HAP-1 (cell line): ENCODE measurements at regions not wholly inside any gene's neighbourhood (a gene's known extent, or its start where the extent isn't known, plus 50 kb on each side); places are given as distances from the start of the nearest gene placed in this dataset.

Experiments
- DNase-seq, 2 experiments: peaks; one replicate each; pipeline ENCODE4 v3.0.0-alpha.2; 2016 to 2020; ENCODE audit warnings: low spot score in 2 of 2
- H3K27me3 ChIP-seq: fragments of 250-450 bp; sonication (Bioruptor Pico); 2 replicates; pipeline ENCODE4 v1.5.1; 2020; ENCODE audit warnings: low read depth, mild to moderate bottlenecking, moderate library complexity
- H3K36me3 ChIP-seq: fragments of 250-450 bp; sonication (Bioruptor Pico); replicated peaks from 2 replicates; pipeline ENCODE4 v1.5.1; 2020; ENCODE audit warnings: mild to moderate bottlenecking
- H3K4me1 ChIP-seq: fragments of 250-450 bp; sonication (Bioruptor Pico); 2 replicates; pipeline ENCODE4 v1.5.1; 2020; ENCODE audit warnings: mild to moderate bottlenecking
- H3K4me3 ChIP-seq: fragments of 250-450 bp; sonication (Bioruptor Pico); 2 replicates; pipeline ENCODE4 v1.5.1; 2020; ENCODE audit warnings: mild to moderate bottlenecking, moderate library complexity
- H3K9me3 ChIP-seq: fragments of 250-450 bp; sonication (Bioruptor Pico); 2 replicates; pipeline ENCODE4 v1.5.1; 2020; ENCODE audit warnings: mild to moderate bottlenecking, moderate library complexity
- in situ Hi-C: fragments of 300-500 bp; cut with MboI; formaldehyde crosslinking; loops from 3 replicates; pipeline ENCODE4 v1.14.3; 2020; ENCODE audit warnings: low sequenced_read_pairs, inconsistent platforms, mixed read lengths

GRCh38 chr12:69061574-69061973, 128.6 kb upstream of the CPM start:
- no peaks in the 10 kb centered on the region; the same call in none of the 2 replicates for H3K4me1 ChIP-seq
- in situ Hi-C loops: no loop called here

GRCh38 chr12:69062621-69063237, 129.8 kb upstream of the CPM start:
- H3K36me3 ChIP-seq: no peaks in the 10 kb centered on the region
- no peaks in the 10 kb centered on the region for H3K9me3 ChIP-seq
- no peak for DNase-seq
- peaks cover 5% of the 10 kb centered on the region for H3K4me1 ChIP-seq
- H3K27me3 ChIP-seq: no peaks in the 10 kb centered on the region
- in situ Hi-C loops: no loop called here
- no peak overlapping the region for H3K4me3 ChIP-seq

More at GRCh38 chr12:69061574-69061973, 128.6 kb upstream of the CPM start:
- no peak overlapping the region for H3K4me3 ChIP-seq
- no peaks in the 10 kb centered on the region for H3K27me3 ChIP-seq
- DNase-seq: no peak
- no peaks in the 10 kb centered on the region for H3K9me3 ChIP-seq
- H3K36me3 ChIP-seq: no peaks in the 10 kb centered on the region

GRCh38 chr12:69064734-69065443, 131.9 kb upstream of the CPM start:
- Histone ChIP-seq H3K9me3 (no peaks in the 10 kb centered on the region), H3K27me3 (no peaks in the 10 kb centered on the region), H3K4me3 (no peak overlapping the region), H3K36me3 (no peaks in the 10 kb centered on the region), H3K4me1 (peaks cover 13% of the 10 kb centered on the region)
- in situ Hi-C loops: no loop called here
- no peak for DNase-seq

GRCh38 chr12:69065775-69066174, 132.8 kb upstream of the CPM start:
- no peak overlapping the region for H3K4me3 ChIP-seq
- in situ Hi-C loops: no loop called here
- H3K4me1 ChIP-seq: peaks cover 13% of the 10 kb centered on the region
- no peaks in the 10 kb centered on the region for H3K27me3 ChIP-seq
- no peak for DNase-seq
- no peaks in the 10 kb centered on the region for H3K36me3 ChIP-seq
- H3K9me3 ChIP-seq: no peaks in the 10 kb centered on the region

- Histone ChIP-seq H3K4me1 (peaks cover 13% of the 10 kb centered on the region), H3K27me3 (no peaks in the 10 kb centered on the region), H3K9me3 (no peaks in the 10 kb centered on the region), H3K4me3 (no peak overlapping the region), H3K36me3 (no peaks in the 10 kb centered on the region)
- in situ Hi-C loops: no loop called here
- DNase-seq: no peak
Observed at GRCh38 chr12:69066492-69067373, 133.8 kb upstream of the CPM start.

- DNase-seq: peak in 1 of 2 experiments; percentile 35
- in situ Hi-C loops: no loop called here
- H3K9me3 ChIP-seq: no peaks in the 10 kb centered on the region
- peaks cover 13% of the 10 kb centered on the region for H3K4me1 ChIP-seq
- no peak overlapping the region for H3K4me3 ChIP-seq
- H3K27me3 ChIP-seq: no peaks in the 10 kb centered on the region
- H3K36me3 ChIP-seq: no peaks in the 10 kb centered on the region
Observed at GRCh38 chr12:69067713-69068112, 134.7 kb upstream of the CPM start.

GRCh38 chr12:69068448-69068847, 135.5 kb upstream of the CPM start:
- in situ Hi-C loops: no loop called here
- Histone ChIP-seq H3K4me1 (peaks cover 13% of the 10 kb centered on the region), H3K27me3 (no peaks in the 10 kb centered on the region), H3K9me3 (no peaks in the 10 kb centered on the region), H3K4me3 (no peak overlapping the region), H3K36me3 (no peaks in the 10 kb centered on the region)
- no peak for DNase-seq

- Histone ChIP-seq H3K9me3 (no peaks in the 10 kb centered on the region), H3K4me3 (no peak overlapping the region), H3K27me3 (no peaks in the 10 kb centered on the region), H3K36me3 (no peaks in the 10 kb centered on the region), H3K4me1 (peaks cover 13% of the 10 kb centered on the region)
- DNase-seq: no peak
- in situ Hi-C loops: no loop called here
Observed at GRCh38 chr12:69069479-69069878, 136.5 kb upstream of the CPM start.

- Histone ChIP-seq H3K36me3 (no peaks in the 10 kb centered on the region), H3K4me3 (no peak overlapping the region), H3K4me1 (peaks cover 13% of the 10 kb centered on the region), H3K27me3 (no peaks in the 10 kb centered on the region), H3K9me3 (no peaks in the 10 kb centered on the region)
- in situ Hi-C loops: loop anchor here (10.0 kb wide), 1 partner anchor 206 kb away; no protein-coding TSS in a partner anchor
- DNase-seq: peak; percentile 45 to 79
Observed at GRCh38 chr12:69070319-69071090, 137.5 kb upstream of the CPM start.

- Histone ChIP-seq H3K27me3 (no peaks in the 10 kb centered on the region), H3K9me3 (no peaks in the 10 kb centered on the region), H3K36me3 (no peaks in the 10 kb centered on the region), H3K4me1 (peaks cover 13% of the 10 kb centered on the region), H3K4me3 (no peak overlapping the region)
- DNase-seq: no peak
- in situ Hi-C loops: loop anchor here (10.0 kb wide), 1 partner anchor 206 kb away; no protein-coding TSS in a partner anchor
Observed at GRCh38 chr12:69071091-69071370, 138.1 kb upstream of the CPM start.

- Histone ChIP-seq H3K36me3 (no peaks in the 10 kb centered on the region), H3K4me1 (peaks cover 5% of the 10 kb centered on the region), H3K27me3 (no peaks in the 10 kb centered on the region), H3K9me3 (no peaks in the 10 kb centered on the region), H3K4me3 (no peak overlapping the region)
- no peak for DNase-seq
- in situ Hi-C loops: loop anchor here (10.0 kb wide), 1 partner anchor 208 kb away; no protein-coding TSS in a partner anchor
Observed at GRCh38 chr12:69073035-69073434, 140.1 kb upstream of the CPM start.

- in situ Hi-C loops: loop anchor here (10.0 kb wide), 1 partner anchor 210 kb away; no protein-coding TSS in a partner anchor
- Histone ChIP-seq H3K9me3 (no peaks in the 10 kb centered on the region), H3K4me1 (no peaks in the 10 kb centered on the region), H3K36me3 (no peaks in the 10 kb centered on the region), H3K4me3 (no peak overlapping the region), H3K27me3 (no peaks in the 10 kb centered on the region)
- DNase-seq: no peak
Observed at GRCh38 chr12:69074556-69075349, 141.8 kb upstream of the CPM start.

GRCh38 chr12:69083689-69084088, 150.7 kb upstream of the CPM start:
- Histone ChIP-seq H3K9me3 (no peaks in the 10 kb centered on the region; the same call in none of the 2 replicates), H3K4me1 (no peaks in the 10 kb centered on the region; the same call in 1 of the 2 replicates), H3K27me3 (no peaks in the 10 kb centered on the region), H3K36me3 (no peaks in the 10 kb centered on the region), H3K4me3 (no peak overlapping the region)
- DNase-seq: no peak
- in situ Hi-C loops: no loop called here
